ENCODE measurements at regions not wholly inside any gene's neighbourhood (a gene's known extent, or its start where the extent isn't known, plus 50 kb on each side); places are given as distances from the start of the nearest gene placed in this dataset.
"Not testable (repeated sequence)": the region's sequence is repeated elsewhere in the genome, so short reads cannot be mapped to it uniquely, and the experiment has no call there.

DNA sequence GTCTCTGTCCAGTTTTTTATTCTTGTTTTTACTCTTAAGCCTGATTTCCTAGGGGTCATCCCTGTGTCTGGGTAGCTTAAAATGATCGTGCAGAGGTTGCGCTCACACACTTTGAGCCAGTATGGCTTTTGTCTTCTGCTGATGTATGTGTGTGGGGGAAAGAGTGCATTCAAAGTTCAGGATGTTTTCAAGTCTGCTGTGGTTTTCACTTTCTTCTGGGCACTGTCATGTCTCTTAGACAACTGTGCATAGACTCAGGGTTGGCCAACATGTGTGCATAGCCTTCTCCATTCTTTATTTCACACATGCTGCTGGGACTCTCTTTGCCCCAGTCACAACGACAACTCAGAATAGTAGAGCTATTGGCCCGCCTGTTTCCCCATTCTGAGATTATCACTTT, 139.1 kb downstream of the WNT7A start:
- H3K4me3 Mint-ChIP-seq, result no peak overlapping the region
- TF ChIP-seq, protein P1, sequence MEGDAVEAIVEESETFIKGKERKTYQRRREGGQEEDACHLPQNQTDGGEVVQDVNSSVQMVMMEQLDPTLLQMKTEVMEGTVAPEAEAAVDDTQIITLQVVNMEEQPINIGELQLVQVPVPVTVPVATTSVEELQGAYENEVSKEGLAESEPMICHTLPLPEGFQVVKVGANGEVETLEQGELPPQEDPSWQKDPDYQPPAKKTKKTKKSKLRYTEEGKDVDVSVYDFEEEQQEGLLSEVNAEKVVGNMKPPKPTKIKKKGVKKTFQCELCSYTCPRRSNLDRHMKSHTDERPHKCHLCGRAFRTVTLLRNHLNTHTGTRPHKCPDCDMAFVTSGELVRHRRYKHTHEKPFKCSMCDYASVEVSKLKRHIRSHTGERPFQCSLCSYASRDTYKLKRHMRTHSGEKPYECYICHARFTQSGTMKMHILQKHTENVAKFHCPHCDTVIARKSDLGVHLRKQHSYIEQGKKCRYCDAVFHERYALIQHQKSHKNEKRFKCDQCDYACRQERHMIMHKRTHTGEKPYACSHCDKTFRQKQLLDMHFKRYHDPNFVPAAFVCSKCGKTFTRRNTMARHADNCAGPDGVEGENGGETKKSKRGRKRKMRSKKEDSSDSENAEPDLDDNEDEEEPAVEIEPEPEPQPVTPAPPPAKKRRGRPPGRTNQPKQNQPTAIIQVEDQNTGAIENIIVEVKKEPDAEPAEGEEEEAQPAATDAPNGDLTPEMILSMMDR (conservative IDR thresholded peaks at IDR 0.05), result no peak

DNA sequence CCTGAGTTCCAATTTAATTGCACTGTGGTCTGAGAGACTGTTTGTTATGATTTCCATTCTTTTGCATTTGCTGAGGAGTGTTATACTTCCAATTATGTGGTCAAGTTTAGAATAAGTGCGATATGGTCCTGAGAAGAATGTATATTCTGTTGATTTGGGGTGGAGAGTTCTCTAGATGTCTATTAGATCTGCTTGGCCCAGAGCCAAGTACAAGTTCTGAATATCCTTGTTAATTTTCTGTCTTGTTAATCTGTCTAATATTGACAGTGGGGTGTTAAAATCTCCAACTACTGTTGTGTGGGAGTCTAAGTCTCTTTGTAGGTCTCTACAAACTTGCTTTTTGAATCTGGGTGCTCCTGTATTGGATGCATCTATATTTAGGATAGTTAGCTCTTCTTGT, 146.1 kb downstream of the WNT7A start:
- not testable (repeated sequence) for H3K4me3 Mint-ChIP-seq; H3K36me3 Mint-ChIP-seq; H3K9me3 Mint-ChIP-seq; H3K4me1 Mint-ChIP-seq (ENCODE audit: unreplicated experiment); H3K27ac Mint-ChIP-seq; DNase-seq (ENCODE audit: extremely low spot score, unreplicated experiment); H3K27me3 Mint-ChIP-seq

More for the DNA sequence above, 139.1 kb downstream of the WNT7A start:
- Mint-ChIP-seq H3K27me3 (no peaks in the 10 kb centered on the region), H3K36me3 (no peaks in the 10 kb centered on the region), H3K27ac (no peak overlapping the region), H3K9me3 (peaks cover 13% of the 10 kb centered on the region), H3K4me1 (ENCODE audit: unreplicated experiment) (no peaks in the 10 kb centered on the region)
- DNase-seq (ENCODE audit: extremely low spot score, unreplicated experiment), result no peak

DNA sequence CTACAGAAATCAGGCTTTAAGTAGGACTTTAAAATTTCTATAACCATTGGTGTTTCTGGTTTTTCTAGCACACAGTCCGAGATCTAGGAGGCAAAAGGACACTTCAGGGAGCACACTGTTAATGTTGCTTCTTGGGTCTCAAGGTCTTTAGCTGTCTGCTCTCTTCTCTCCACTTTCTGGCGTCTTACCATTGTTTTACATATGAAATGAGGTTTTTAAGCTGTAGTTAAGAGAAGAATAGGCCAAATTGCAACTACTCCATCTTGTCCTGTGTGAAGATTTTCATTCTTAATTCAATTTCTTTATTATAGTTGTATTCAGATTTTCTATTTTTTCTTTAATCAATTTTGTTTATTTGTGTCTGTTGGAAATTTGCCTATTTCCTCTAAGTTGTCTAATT, 151.4 kb downstream of the WNT7A start:
- Mint-ChIP-seq H3K27me3 (peaks cover 7% of the 10 kb centered on the region), H3K4me1 (ENCODE audit: unreplicated experiment) (no peaks in the 10 kb centered on the region), H3K9me3 (peaks cover 10% of the 10 kb centered on the region), H3K36me3 (peaks cover 3% of the 10 kb centered on the region), H3K4me3 (no peak overlapping the region), H3K27ac (no peak overlapping the region)
- no peak for DNase-seq (ENCODE audit: extremely low spot score, unreplicated experiment)
- TF ChIP-seq, protein P1 (conservative IDR thresholded peaks at IDR 0.05), result no peak

DNA sequence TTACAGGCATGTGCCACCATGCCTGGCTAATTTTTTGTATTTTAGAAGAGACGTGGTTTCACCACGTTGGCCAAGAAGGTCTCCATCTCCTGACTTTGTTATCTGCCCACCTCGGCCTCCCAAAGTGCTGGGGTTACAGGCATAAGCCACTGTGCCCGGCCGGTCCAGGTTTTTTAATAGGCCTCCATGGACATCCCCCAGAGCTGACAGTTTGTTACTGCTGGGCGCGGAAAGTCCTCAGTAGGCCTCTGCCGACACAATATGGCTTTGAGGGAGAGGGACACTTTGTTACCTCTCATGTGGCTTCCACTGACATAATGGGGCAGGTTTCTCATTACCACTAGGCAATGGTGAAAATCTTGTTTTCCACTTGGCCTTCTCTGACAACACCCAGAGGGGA, 152.0 kb downstream of the WNT7A start:
- Mint-ChIP-seq H3K4me3 (no peak overlapping the region), H3K27ac (no peak overlapping the region), H3K4me1 (ENCODE audit: unreplicated experiment) (no peaks in the 10 kb centered on the region), H3K36me3 (peaks cover 3% of the 10 kb centered on the region), H3K27me3 (peaks cover 7% of the 10 kb centered on the region), H3K9me3 (peaks cover 16% of the 10 kb centered on the region)
- TF ChIP-seq, protein P1 (conservative IDR thresholded peaks at IDR 0.05), result no peak
- no peak for DNase-seq (ENCODE audit: extremely low spot score, unreplicated experiment)

DNA sequence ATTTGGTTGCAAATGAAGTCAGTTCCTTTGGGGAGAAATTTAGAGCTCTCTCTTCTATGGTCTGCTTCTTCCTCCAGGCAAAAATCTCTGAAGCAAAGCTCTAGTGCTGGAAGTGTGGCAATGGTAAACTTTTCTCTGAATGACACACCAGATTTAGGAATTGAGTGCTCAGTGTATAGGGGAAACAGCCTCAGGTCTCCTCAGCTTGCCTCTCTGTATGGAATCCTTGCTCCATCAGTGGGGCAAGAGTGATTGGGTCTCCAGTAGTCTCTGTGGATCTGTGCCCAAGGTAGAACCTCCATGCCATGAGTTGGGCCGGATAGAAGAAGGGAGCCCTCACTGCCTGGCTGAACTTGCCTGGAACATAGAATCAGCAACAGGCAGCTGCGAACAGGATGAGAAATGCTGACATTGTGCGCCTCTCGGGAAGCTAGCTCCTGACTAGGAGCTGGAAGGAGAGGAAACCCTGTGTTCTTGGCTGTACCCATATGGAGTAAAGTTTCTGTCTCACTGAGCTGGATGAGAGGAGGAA, 156.1 kb downstream of the WNT7A start:
- Mint-ChIP-seq H3K27ac (no peak overlapping the region), H3K36me3 (peaks cover 3% of the 10 kb centered on the region), H3K4me1 (ENCODE audit: unreplicated experiment) (no peaks in the 10 kb centered on the region), H3K4me3 (no peak overlapping the region), H3K9me3 (peaks cover 22% of the 10 kb centered on the region), H3K27me3 (no peaks in the 10 kb centered on the region)
- TF ChIP-seq, protein P1 (conservative IDR thresholded peaks at IDR 0.05), result no peak
- DNase-seq (ENCODE audit: extremely low spot score, unreplicated experiment), result no peak

DNA sequence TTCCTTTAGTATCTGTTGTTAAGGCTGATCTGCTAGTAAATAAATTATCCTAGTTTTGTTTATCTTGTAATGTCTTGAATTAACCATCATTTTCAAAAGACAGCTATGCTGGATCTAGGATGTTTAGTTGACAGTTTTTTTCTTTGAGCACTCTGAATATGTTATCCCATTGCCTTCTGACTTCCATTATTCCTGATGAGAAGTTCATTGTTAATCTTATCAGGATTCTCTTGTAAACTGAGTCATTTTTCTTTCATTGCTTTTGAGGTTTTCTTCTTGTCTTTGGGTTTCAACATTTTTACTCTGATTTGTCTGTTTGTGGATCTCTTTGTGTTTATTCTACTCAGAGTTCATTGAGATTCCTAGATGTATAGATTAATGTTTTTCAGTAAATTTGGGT, 157.7 kb downstream of the WNT7A start:
- Mint-ChIP-seq H3K4me1 (ENCODE audit: unreplicated experiment) (no peaks in the 10 kb centered on the region), H3K9me3 (peaks cover 19% of the 10 kb centered on the region), H3K36me3 (peaks cover 3% of the 10 kb centered on the region), H3K4me3 (no peak overlapping the region), H3K27ac (no peak overlapping the region), H3K27me3 (no peaks in the 10 kb centered on the region)
- TF ChIP-seq, protein P1 (conservative IDR thresholded peaks at IDR 0.05), result no peak
- no peak for DNase-seq (ENCODE audit: extremely low spot score, unreplicated experiment)

All from type B pancreatic cell (in vitro differentiated cells).